Vagina (tissue), 2 donors: ENCODE measurements at regions not wholly inside any gene's neighbourhood (a gene's known extent, or its start where the extent isn't known, plus 50 kb on each side); places are given as distances from the start of the nearest gene placed in this dataset.

Experiments
- DNase-seq, 2 donors: peaks; one replicate each; pipeline ENCODE4 v3.0.0-alpha.2; 2017; ENCODE audit errors: extremely low spot score in 2 of 2
- H3K27ac ChIP-seq: fragments of 200-600 bp; sonication (generic); one replicate; pipeline ENCODE4 v1.5.1; 2019
- H3K27me3 ChIP-seq: fragments of 200-600 bp; sonication (generic); one replicate; pipeline ENCODE4 v1.5.1; 2019
- H3K36me3 ChIP-seq, 2 donors: fragments of 200-600 bp; sonication (generic); one replicate each; pipeline ENCODE4 v1.5.1; 2017 to 2019
- H3K4me1 ChIP-seq: fragments of 200-600 bp; sonication (generic); one replicate; pipeline ENCODE4 v1.5.1; 2019
- H3K4me3 ChIP-seq, 2 donors: fragments of 200-600 bp; sonication (generic); 1 replicate in 1 of 2; 2 replicates in 1 of 2; pipeline ENCODE4 v1.5.1; 2016 to 2019
- H3K9me3 ChIP-seq: fragments of 200-600 bp; sonication (generic); one replicate; pipeline ENCODE4 v1.5.1; 2019
- POLR2A ChIP-seq, 2 donors: fragments of 450-650 bp; IDR thresholded peaks; one replicate each; pipeline ENCODE4 v1.6.1; 2017; ENCODE audit warnings: antibody characterized with exemption in 2 of 2, mild to moderate bottlenecking in 2 of 2, moderate library complexity in 2 of 2
- POLR2AphosphoS5 ChIP-seq, 2 donors: sonication (generic); formaldehyde crosslinking; IDR thresholded peaks; one replicate each; pipeline ENCODE4 v1.9.0; 2017; ENCODE audit warnings: antibody characterized with exemption in 2 of 2, mild to moderate bottlenecking in 2 of 2, low read depth in 1 of 2; ENCODE audit not compliant: insufficient read depth in 1 of 2
- intact Hi-C: fragments of 100-400 bp; cut with DNase I; formaldehyde crosslinking; loops from one replicate; pipeline ENCODE4 v1.15.1; 2023
- TF ChIP-seq, protein P1 (sequence below), 3 experiments: fragments of 450-650 bp in 2 of 3; fragments of 200-600 bp in 1 of 3; sonication (generic) in 1 of 3; IDR thresholded peaks; one replicate each; pipeline ENCODE4 v1.5.1; 2017 to 2019; ENCODE audit warnings: antibody characterized with exemption in 3 of 3, mild to moderate bottlenecking in 2 of 3, moderate library complexity in 2 of 3

DNA sequence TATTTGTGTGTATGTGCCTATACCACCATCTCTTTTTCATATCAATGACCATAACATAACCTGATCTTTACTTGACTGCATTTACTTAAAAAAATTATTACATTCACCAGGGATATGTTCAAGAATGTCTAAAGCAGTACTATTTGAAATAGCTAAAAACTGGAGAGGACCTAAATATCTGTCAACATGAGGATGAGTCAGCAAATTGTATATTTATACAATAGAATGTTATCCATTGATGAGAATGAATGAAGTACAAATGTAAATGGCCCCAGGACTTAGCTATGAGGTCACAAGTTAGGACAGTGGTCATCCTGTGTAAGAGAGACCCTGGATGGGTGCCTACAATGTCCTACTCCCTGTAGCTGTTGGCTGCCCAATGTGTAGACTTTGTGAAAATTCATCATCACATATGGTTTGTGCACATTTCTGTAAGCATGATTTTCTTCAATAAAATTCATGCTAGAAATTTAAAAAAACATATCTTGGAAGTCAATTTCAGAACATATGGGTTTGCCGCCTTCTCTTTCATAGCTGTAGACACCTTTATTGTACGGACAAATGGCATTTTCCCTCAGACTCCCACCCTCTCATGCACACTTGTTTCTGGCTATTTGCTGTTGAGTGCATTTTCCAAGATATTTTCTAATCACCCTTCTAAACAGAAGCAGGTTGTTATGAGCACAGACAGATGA lies 202.4 kb downstream of the CDH26 start:
- intact Hi-C loops = no loop called here
- Histone ChIP-seq H3K27ac (no peak overlapping the region), H3K36me3 (no peaks in the 10 kb centered on the region), H3K9me3 (no peaks in the 10 kb centered on the region), H3K27me3 (no peaks in the 10 kb centered on the region), H3K4me3 (no peak overlapping the region), H3K4me1 (no peaks in the 10 kb centered on the region)
- DNase-seq = no peak
- TF ChIP-seq, protein P1, sequence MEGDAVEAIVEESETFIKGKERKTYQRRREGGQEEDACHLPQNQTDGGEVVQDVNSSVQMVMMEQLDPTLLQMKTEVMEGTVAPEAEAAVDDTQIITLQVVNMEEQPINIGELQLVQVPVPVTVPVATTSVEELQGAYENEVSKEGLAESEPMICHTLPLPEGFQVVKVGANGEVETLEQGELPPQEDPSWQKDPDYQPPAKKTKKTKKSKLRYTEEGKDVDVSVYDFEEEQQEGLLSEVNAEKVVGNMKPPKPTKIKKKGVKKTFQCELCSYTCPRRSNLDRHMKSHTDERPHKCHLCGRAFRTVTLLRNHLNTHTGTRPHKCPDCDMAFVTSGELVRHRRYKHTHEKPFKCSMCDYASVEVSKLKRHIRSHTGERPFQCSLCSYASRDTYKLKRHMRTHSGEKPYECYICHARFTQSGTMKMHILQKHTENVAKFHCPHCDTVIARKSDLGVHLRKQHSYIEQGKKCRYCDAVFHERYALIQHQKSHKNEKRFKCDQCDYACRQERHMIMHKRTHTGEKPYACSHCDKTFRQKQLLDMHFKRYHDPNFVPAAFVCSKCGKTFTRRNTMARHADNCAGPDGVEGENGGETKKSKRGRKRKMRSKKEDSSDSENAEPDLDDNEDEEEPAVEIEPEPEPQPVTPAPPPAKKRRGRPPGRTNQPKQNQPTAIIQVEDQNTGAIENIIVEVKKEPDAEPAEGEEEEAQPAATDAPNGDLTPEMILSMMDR (IDR thresholded peaks at IDR 0.05) = no peak
- TF ChIP-seq POLR2A (IDR thresholded peaks at IDR 0.05) (no peak), POLR2AphosphoS5 (IDR thresholded peaks at IDR 0.05; ENCODE audit: insufficient read depth in 1 of 2, low read depth in 1 of 2) (no peak)

DNA sequence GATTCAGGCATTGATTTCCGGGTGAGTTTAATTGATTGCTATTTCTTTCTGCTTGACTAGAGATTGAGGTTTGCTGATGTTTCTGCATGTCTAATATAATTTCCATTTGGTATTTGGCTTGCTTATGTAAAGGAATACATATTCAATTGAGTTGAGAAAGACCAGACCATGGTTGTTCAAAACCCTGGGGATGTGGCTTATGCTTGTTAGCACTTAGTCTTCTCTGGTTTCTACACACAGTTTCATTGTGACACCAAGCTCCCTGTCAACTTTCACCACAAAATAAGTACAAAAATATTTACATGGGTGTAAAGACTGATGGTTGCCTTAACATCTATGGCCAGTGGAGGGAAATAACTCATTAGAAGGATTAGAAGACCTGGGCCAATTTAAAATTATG lies 209.6 kb downstream of the CDH26 start:
- intact Hi-C loops = no loop called here
- no peaks in the 10 kb centered on the region for H3K4me1 ChIP-seq
- DNase-seq = no peak
- TF ChIP-seq, protein P1 (IDR thresholded peaks at IDR 0.05) = no peak
- no peak for TF ChIP-seq POLR2AphosphoS5 (IDR thresholded peaks at IDR 0.05; ENCODE audit: insufficient read depth in 1 of 2, low read depth in 1 of 2)
- no peak for TF ChIP-seq POLR2A (IDR thresholded peaks at IDR 0.05)
- H3K9me3 ChIP-seq = no peaks in the 10 kb centered on the region
- no peaks in the 10 kb centered on the region for H3K27me3 ChIP-seq
- no peak overlapping the region for H3K4me3 ChIP-seq
- no peak overlapping the region for H3K27ac ChIP-seq
- H3K36me3 ChIP-seq = no peaks in the 10 kb centered on the region

DNA sequence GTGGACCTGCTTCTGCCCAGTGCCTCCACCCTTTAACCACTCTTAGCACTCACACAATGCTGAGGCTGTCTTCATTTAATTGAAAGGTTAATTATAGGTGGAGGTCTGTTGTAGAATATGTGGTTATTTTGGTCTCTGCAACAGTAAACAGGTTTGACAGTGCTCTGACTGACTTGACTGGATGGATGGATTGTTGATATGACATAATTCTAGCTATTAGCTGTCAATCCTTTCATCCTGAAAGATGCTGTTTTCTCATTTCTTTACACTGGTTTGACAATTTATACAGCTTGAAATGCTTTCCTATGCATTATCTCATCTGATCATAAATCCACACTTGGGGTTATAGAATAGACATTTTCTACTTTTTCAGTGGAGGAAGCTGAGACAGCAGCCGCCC lies 210.7 kb downstream of the CDH26 start:
- Histone ChIP-seq H3K27me3 (no peaks in the 10 kb centered on the region), H3K4me3 (no peak overlapping the region), H3K9me3 (no peaks in the 10 kb centered on the region), H3K4me1 (no peaks in the 10 kb centered on the region), H3K27ac (no peak overlapping the region), H3K36me3 (no peaks in the 10 kb centered on the region)
- no peak for DNase-seq
- no peak for TF ChIP-seq POLR2A (IDR thresholded peaks at IDR 0.05)
- no peak for TF ChIP-seq POLR2AphosphoS5 (IDR thresholded peaks at IDR 0.05; ENCODE audit: insufficient read depth in 1 of 2, low read depth in 1 of 2)
- TF ChIP-seq, protein P1 (IDR thresholded peaks at IDR 0.05) = no peak
- intact Hi-C loops = no loop called here

DNA sequence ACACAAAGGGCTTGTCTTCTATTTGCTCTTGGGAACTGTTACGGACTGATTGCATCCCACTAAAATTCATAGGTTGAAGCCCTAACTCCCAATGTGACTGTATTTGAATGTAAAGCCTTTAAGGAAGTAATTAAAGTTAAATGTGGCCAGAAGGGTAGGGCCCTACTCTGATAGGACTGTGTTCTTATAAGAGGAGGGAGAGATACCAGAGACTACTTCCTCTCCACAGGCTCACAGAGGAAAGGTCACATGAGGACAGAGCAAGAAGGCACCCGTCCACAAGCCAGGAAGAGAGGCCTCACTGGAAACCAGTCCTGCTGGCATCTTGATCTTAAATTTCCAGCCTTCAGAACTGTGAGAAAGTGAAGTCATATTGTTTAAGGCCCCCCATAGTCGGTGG lies 211.9 kb downstream of the CDH26 start:
- intact Hi-C loops = no loop called here
- no peak overlapping the region for H3K27ac ChIP-seq
- no peak overlapping the region for H3K4me3 ChIP-seq
- H3K9me3 ChIP-seq = no peaks in the 10 kb centered on the region
- DNase-seq = no peak
- no peaks in the 10 kb centered on the region for H3K36me3 ChIP-seq
- no peak for TF ChIP-seq POLR2A (IDR thresholded peaks at IDR 0.05)
- TF ChIP-seq, protein P1 (IDR thresholded peaks at IDR 0.05) = no peak
- TF ChIP-seq POLR2AphosphoS5 (IDR thresholded peaks at IDR 0.05; ENCODE audit: insufficient read depth in 1 of 2, low read depth in 1 of 2) = no peak
- no peaks in the 10 kb centered on the region for H3K27me3 ChIP-seq
- H3K4me1 ChIP-seq = no peaks in the 10 kb centered on the region

DNA sequence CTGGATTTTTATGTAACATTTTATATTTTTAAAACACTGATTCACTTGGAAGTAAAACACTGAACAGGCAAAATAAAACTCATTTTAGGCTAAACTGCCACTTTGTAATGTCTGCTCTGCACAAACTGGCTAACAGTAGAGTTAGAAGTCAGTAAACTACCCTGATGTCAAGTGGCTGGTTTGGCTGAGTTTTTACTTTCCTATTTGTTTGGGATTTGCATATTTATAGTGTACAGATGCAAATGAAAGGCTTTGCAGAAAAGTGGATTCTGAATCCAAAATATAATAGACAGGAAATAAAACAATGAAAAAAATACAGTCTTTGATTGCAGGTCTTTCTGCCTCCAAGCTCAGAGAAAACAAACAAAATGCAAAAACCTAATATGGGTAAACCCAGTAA lies 213.1 kb downstream of the CDH26 start:
- TF ChIP-seq POLR2A (IDR thresholded peaks at IDR 0.05) = no peak
- TF ChIP-seq, protein P1 (IDR thresholded peaks at IDR 0.05) = no peak
- no peak for TF ChIP-seq POLR2AphosphoS5 (IDR thresholded peaks at IDR 0.05; ENCODE audit: insufficient read depth in 1 of 2, low read depth in 1 of 2)
- Histone ChIP-seq H3K4me3 (no peak overlapping the region), H3K36me3 (no peaks in the 10 kb centered on the region), H3K9me3 (no peaks in the 10 kb centered on the region), H3K27me3 (no peaks in the 10 kb centered on the region), H3K4me1 (no peaks in the 10 kb centered on the region), H3K27ac (no peak overlapping the region)
- DNase-seq = no peak
- intact Hi-C loops = no loop called here
